HG03432 (cell line): ENCODE measurements at regions not wholly inside any gene's neighbourhood (a gene's known extent, or its start where the extent isn't known, plus 50 kb on each side); places are given as distances from the start of the nearest gene placed in this dataset.
"Not testable (repeated sequence)": the region's sequence is repeated elsewhere in the genome, so short reads cannot be mapped to it uniquely, and the experiment has no call there.

Experiments
- ATAC-seq: cut with Tn5 transposase; IDR thresholded peaks from one replicate; pipeline ENCODE4 v1.9.1; 2021; ENCODE audit warnings: mild to moderate bottlenecking, moderate library complexity; ENCODE audit not compliant: unreplicated experiment

DNA sequence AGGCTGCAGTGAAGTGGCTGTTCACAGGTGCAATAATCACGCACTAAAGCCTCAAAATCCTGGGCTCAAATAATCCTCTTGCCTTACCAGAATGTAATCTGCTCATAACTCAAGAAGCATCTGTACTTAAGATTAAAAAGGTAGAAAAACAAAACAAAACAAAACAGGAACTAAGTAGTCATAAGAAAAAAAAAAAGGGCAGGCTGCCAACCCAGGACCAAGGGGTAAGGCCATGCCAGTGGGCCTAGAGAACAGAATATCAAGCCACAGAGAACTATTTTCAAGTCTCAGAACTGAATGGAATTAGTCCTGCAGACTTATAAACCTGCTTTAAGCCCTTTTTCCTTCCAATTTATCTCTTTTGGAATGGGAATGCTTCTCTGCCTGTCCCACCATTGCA lies 64.8 kb upstream of the TBC1D3K start:
- ATAC-seq, result no peak

DNA sequence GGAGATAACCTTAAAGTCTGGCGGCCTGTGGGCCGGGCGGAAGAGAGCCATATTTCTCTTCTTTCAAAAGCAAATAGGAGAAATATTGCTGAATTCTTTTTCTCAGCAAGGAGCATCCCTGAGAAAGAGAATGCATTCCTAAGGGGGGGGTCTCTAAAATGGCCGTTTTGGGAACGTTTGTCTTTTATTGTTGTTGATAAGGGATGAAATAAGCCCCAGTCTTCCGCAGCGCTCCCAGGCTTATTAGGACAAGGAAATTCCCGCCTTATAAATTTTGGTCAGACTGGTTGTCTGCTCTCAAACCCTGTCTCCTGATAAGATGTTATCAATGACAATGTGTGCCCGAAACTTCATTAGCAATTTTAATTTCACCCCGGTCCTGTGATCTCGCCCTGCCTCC lies 65.8 kb upstream of the TBC1D3K start:
- ATAC-seq, result not testable (repeated sequence)

DNA sequence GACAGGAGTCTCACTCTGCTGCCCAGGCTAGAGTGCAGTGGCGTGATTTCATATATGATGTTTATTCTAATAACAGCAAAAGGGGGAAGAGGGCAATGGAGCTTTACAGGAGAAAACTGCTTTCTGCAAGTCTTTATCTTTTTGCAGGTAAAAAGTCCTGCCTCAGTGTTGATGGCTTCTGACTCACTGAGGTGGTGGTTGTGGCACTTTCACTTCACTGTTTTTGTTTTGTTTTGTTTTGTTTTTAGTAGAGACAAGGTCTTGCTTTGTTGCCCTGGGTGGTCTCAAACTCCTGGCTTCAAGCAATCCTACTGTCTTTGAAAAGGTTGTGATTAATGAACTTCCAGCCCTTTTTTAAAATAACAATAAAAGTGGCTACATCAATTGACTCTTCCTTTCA lies 68.0 kb upstream of the TBC1D3K start:
- no peak for ATAC-seq

DNA sequence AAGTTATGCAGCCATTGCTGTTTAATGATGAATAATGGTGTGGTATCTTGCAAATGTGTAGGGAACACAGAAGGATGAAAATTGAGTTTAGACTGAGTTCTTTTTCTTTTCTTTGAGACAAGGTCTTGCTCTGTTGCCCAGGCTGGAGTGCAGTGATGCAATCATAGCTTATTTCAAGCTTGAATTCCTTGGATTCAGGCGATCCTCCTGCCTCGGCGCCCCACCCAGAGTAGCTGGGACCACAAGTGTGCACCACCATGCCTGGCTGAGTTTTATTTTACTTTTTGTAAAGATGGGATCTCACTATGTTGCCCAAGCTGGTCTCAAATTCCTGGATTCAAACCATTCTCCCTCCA lies 74.6 kb upstream of the TBC1D3K start:
- ATAC-seq, result no peak

DNA sequence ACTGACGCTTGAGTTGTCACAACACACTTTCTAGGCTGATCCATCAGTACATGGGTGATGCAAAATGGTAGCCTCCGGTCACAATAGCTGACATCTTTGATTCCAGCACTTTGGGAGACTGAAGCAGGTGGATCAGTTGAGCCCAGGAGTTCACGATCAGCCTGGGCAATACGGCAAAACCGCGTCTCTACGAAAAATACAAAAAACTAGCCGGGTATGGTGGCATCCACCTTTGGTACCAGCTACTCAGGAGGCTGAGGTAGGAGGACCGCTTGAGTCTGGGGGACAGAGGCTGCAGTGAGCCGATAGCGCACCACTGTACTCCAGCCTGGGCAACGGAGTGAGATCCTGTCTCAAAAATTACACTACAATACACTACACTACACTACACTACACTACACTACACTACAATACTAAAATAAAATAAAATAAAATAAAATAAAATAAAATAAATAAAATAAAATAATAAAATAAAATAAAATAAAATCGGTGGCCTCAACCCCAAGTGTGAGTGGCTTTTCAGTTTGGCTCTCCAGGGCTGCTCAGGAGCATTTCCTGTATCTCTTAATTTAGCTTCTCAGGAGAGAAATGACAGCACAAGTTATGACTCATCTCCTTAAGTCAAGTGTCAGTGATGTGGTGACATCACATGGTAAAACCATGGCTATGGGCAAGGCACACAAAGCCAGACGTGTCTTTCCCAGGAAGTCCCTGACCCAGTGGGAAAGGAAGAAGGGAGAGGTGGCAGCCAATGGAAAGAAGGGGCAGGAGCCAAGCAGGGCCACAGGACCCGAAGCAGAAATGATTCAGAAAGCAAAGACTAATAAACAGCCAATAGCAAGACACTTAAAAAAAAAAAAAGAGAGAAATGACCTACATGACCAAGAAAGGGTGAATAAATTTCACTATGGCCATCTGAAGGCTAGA lies 75.3 kb upstream of the TBC1D3K start:
- ATAC-seq, result peak; percentile 70

DNA sequence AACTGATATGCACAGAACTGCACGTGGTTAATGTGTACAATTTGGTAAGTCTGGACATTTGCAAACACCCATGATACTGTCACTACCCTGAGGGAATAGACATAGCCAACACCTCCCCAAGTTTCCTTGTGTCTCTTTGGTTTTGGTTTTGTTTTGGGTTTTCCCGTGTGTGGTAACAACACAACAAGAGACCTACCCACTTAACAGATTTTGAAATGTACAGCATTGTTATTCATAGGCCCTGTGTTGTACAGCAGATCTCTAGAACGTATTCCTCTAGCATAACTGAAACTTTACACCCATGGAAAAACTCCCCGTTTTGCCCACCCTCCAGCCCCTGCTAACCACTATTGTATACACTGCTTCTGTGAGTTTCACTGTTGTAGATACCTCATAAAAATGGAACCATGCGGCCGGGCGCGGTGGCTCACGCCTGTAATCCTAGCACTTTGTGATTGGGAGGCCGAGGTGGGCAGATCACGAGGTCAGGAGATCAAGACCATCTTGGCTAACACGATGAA lies 76.3 kb upstream of the TBC1D3K start:
- ATAC-seq, result no peak

DNA sequence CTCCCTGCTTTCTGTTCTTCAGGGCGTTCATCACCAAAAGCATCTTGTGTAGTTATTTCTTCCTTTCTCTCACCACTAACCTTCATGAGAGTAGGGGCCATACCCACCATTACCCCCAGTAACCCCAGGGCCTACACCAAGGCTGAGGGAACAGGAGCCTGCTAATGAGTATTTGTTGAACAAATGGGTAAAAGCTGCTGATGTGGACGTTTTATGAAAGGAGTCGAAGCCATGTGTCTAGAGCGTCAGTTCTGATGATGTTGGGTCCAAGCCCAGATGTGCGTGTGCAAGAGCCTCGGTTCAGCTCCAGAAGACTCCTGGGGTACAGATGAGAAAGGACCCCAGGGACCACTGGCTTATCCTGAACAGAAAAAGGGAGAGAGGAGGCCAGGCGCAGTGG lies 77.1 kb upstream of the TBC1D3K start:
- ATAC-seq, result no peak

DNA sequence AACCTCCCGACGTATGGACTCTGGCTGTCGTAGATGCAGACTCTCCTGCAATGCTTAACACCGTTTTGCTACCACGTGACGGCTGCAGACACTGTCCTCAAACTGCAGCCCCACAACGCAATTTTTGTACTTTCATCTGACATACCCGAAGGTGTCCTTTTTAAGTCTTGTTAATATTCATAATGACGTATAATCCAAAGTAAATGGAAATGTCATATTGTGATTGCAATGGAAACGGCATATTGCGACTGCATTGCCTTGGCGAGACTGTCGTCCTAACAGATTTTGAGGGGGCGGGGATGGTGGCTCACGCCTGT lies 79.3 kb upstream of the TBC1D3K start:
- no peak for ATAC-seq

DNA sequence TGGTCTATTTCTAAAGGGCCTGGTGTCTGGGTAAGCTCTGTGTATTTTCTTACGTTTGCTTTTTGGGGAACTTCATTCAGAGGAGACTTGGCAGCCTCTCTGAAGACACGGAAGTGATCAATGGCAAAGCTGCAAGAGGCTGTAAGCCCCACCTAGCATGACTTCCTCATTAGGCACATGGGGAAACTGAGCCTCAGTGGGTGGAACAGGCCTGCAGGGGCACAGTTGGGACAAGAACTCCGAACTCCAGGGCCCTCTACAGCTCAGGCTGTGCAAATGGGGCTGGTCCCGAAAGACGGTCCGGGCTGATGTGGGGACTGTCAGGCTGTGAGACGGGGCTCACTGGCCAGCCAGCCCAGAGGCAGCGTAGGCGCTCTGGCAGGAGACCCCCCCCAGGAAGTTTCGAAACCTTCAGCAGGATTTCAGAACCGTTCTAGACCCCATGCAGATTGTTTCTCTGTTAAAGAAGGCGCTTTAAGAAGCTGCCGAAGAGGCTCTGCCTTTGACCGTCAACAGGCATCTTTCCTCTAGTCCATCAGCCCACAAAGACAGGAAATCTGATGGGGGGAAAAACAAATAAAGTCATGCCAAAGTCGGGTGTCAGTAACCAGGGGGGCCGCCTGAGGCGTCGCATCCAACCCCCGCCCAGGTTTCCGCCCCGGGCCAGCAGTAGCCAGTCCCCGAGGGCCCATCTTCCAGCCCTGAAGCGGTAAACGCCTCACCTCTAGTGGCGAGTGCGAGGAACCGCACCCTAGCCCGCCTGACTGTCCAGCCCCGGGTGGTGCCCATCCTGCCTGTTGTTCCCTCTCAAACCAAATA lies 79.8 kb upstream of the TBC1D3K start:
- no peak for ATAC-seq

DNA sequence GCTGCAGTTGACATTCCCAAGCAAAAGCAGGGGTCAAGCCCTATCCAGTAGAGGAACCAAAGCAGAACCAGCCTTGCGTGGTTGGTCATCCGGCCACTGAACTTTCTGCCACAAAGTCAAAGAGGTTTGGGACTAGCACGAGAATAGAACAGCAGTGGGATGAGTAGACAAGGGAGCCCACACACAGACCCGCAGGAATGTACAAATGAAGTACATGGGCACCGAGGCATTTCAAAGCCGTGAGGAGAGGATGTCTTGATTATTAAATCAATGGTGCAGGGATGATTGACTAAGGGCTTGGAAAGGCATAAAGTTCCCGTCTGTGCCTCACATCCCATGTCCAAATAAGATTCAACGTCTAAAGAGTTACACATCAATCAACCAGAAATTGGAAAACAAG lies 81.8 kb upstream of the TBC1D3K start:
- no peak for ATAC-seq

DNA sequence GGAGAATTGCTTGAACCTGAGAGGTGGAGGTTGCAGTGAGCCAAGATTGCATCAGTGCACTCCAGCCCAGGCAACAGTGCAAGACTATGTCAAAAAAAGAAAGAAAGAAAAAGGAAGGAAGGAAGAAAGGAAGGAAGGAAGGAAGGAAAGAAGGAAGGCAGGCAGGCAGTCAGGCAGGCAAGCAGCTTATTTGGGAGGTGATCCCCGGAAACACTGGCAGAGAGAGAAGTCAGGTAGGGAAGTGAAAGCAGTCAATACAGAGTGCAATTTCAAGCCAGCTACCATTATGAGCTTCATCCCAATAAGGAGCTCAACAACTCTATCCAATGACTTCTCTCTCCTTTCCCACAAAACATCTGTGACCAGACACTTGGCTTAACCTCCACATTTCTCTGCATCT lies 83.0 kb upstream of the TBC1D3K start:
- ATAC-seq, result no peak

DNA sequence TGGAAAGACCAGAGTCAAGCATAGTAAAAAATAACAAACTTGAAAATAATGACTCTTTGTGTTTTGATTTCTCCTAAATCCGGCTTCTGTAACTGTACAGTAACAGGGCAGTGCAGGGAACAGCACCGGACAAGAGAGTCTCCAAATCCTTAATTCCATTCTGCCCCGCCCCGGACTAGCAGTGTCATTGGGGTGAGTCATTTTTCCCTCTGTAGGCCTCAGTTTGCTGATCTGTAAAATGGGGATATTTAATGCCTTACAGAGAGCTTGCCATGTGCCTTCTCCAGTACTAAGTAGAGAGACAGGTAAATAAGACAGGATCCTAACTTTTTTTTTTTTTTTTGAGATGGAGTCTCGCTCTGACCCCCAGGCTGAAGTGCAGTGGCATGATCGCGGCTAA lies 83.6 kb upstream of the TBC1D3K start:
- ATAC-seq, result no peak

DNA sequence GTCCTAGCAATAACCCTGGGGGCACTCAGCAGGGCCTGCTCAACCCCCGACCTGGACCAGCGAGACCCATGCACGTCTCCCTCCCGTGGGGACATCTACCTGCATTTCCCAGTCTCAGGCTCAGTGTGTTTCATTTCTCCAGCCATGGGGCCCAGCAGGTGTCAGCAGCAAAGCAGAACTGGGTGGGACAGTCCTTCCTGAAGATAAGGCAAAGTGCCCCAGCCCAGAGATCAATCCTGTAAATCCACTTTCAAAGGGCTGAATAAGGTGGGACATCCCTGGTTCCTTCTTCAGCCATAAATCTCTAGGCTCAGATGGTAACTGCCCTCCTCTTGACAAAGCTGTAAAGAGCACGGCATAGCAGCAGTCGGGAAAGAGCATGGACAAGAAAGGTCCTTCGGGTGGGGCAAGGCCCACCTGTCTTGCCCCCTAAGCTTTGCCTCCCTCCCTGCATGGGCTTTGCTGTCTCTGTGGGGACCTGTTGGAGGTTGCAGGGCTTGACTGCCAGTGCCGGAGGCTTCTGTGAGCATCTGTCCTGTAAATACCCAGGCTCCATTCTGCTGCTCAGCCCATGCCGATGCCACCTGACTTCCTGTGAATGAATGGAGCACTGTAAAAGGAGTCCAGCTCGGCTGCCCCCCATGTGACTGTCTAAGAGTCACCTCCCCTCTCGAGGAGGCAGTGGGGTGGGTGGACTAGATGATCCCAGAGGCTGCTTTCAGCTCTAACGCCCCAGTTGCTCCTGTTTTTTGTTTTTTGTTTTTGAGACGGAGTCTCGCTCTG lies 84.8 kb upstream of the TBC1D3K start:
- ATAC-seq, result no peak

DNA sequence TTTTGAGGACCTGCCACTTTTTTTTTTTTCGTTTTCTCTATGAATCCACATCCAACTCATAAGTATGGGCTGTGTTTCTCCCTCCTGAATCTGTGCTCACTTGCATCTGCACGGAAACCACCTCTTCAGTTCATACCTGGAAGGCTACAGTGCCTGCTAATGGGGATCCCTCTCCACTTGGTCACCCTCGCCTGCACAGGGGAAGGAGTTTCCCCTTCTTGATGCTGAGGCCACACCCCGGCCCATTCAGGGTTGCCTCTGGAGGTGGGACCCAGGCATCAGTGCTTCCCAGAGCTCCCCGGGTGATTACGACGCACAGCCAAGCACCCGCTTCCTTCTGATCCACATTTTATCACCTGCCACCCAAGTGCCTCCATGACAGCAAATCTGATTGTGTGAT lies 85.9 kb upstream of the TBC1D3K start:
- ATAC-seq, result no peak

DNA sequence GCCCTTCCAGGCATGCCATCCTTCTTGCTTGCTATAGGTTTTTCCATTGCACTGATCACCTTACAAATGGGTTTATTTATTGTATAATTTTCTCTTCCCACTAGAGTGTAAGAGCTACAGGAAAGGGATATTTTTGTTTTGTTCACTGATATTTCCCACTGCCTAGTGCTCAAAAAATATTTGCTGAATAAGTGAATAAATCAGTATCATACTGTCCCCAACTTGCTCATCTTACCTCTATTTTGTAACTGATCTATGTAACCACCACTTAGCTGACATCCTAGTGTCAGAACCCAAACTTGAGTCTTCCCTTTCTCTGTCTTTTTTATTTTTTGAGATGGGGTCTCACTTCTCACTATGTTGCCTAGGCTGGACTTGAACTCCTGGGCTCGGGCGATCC lies 87.6 kb upstream of the TBC1D3K start:
- no peak for ATAC-seq

DNA sequence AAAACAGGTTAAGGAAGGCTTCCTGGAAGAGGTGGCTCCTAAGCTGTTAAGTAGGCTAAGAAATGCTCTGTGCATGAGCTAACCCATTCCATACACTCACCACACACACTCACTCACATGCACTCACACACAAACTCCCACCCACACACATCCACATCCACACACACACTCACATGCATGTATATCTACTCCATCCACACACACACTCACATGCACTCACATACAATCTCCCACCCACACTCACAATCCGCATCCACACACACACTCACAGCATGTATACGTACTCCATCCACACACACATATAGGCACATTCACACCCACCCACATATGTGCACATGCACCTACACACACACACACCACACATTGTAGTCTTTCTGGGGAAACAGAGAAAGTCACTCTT lies 89.3 kb upstream of the HNF1B start:
- no peak for ATAC-seq

DNA sequence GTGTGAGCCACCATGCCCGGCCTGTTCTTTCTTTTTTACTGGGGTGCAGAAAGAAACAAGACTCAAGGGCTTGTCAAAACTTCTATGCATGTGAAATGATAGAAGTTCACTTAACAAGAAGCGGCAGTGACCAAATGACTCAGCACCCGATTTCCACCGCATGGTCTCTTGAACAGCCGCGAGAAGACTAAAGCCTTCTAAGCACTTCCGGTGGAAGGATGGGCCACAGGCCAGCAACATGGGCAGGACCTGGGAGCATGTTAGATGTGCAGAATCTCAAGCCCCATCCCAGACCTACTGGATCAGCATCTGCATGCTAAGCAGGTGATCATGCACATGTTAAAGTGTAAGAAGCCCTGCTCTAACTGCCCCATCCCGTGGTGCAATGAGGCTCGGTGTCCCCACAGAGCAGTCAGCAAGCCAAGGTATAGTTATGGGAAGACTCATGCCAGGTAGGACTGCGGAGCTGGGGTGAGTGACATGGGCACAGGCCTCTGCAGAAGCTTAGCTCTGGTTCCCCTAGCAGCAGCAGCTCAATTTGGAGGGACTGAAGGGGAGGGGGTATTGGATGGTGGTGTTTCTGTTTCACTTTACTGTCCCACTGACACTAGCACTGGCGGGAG lies 88.5 kb upstream of the HNF1B start:
- no peak for ATAC-seq

DNA sequence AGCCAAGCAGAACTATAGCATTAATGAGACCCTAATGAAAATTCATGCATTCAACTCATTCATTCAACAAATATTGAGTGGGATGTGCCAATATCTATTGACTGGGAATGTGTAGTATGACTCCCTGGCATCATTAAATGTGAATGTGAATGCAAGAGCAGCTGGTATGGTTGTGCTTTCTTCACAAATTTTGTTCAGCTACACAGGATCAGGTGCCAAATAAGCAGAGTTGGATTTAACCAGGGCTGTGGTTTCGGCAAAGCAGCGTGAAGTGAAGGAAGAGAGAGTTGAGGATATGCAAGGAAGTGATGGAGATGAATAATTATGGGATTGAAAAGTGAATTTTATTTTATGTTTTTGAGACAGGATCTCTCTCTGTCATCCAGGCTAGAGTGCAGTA lies 87.1 kb upstream of the HNF1B start:
- no peak for ATAC-seq

DNA sequence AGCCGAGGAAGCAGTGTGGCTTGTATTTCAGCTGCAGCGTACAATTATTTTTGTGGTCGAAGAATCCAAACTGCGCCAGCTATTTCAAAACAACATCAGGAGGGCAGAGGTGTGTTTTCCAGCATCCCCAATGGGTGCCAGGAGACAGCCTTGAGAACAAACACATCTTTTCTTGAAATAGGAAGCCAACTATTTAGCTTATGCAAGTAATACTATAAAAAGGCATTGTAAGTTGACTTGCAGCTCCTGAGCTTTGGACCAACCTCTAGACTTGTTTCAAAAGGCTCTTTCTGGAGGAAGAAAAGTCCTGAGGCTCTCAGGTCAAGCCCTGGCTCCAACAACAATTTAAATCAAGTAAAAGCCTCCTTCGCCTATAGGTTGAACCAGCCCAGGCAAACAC lies 86.6 kb upstream of the HNF1B start:
- no peak for ATAC-seq

DNA sequence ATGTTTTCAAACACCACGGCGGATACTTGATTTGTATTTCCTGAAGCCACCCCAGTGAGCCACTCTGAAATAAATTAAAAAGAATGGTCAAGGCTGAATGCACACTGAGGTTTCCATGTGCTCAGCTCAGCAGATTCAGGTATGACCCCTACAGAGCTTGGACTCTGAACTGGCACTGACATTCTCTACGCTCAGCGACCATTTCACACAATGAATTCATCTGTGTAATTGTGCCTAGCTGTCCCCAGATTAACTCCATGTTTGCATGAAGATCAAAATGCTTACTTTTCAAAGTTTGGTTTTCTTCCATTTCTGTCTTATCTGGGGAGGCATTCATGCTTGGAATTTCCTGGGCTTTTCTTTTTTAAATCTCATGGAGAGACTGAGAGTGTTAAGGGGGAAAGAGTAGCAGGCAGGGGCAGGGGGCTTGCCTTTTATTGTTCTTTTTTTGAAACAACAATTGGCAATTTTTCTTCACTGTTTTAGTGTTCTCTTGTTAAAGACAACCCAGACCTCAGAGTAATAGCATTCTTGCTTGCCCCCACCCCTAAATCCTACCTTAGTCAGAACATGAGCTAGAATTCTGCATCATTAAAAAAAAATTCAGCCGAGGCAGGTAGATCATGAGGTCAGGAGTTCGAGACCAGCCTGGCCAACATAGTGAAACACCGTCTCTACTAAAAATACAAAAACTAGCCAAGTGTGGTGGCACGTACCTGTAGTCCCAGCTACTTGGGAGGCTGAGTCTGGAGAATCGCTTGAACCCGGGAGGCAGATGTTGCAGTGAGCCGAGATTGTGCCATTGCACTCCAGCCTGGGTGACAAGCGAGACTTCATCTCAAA lies 85.5 kb upstream of the HNF1B start:
- peak; percentile 55 for ATAC-seq
